Skin of body (tissue), 1 donor: ENCODE measurements at regions not wholly inside any gene's neighbourhood (a gene's known extent, or its start where the extent isn't known, plus 50 kb on each side); places are given as distances from the start of the nearest gene placed in this dataset.
"Not testable (repeated sequence)": the region's sequence is repeated elsewhere in the genome, so short reads cannot be mapped to it uniquely, and the experiment has no call there.

Experiments used
- DNase-seq: peaks from one replicate; lab custom pipeline; 2025; lab: John Stamatoyannopoulos, UW

- no peak for DNase-seq
Observed at GRCh38 chr4:28269426-28269825, 1408.8 kb downstream of the STIM2 start.

GRCh38 chr4:28277931-28278330 lies 1417.3 kb downstream of the STIM2 start:
- no peak for DNase-seq

- DNase-seq: no peak
Observed at GRCh38 chr4:28278676-28279075, 1418.0 kb downstream of the STIM2 start.

- no peak for DNase-seq
Observed at GRCh38 chr4:28279249-28279648, 1418.6 kb downstream of the STIM2 start.

- DNase-seq: not testable (repeated sequence)
Observed at GRCh38 chr4:28286266-28286665, 1425.6 kb downstream of the STIM2 start.

GRCh38 chr4:28287831-28288233 lies 1427.2 kb downstream of the STIM2 start:
- peak; percentile 43 for DNase-seq

GRCh38 chr4:28296239-28296638 lies 1435.6 kb downstream of the STIM2 start:
- DNase-seq: no peak

- DNase-seq: no peak
Observed at GRCh38 chr4:28310926-28311325, 1450.3 kb downstream of the STIM2 start.

GRCh38 chr4:28312497-28312896 lies 1451.9 kb downstream of the STIM2 start:
- not testable (repeated sequence) for DNase-seq

GRCh38 chr4:28313729-28314713 lies 1453.4 kb downstream of the STIM2 start:
- DNase-seq: no peak

- no peak for DNase-seq
Observed at GRCh38 chr4:28317221-28317620, 1456.6 kb downstream of the STIM2 start.

- no peak for DNase-seq
Observed at GRCh38 chr4:28334249-28334648, 1473.6 kb downstream of the STIM2 start.

- DNase-seq: no peak
Observed at GRCh38 chr4:28341784-28342183, 1481.1 kb downstream of the STIM2 start.

- DNase-seq: no peak
Observed at GRCh38 chr4:28350485-28350884, 1489.8 kb downstream of the STIM2 start.

GRCh38 chr4:28351102-28351501 lies 1490.5 kb downstream of the STIM2 start:
- no peak for DNase-seq

GRCh38 chr4:28351826-28352225 lies 1491.2 kb downstream of the STIM2 start:
- DNase-seq: no peak

GRCh38 chr4:28354880-28355656 lies 1494.4 kb downstream of the STIM2 start:
- DNase-seq: no peak

GRCh38 chr4:28357990-28358389 lies 1497.3 kb downstream of the STIM2 start:
- no peak for DNase-seq

GRCh38 chr4:28358606-28359005 lies 1498.0 kb downstream of the STIM2 start:
- DNase-seq: peak; percentile 45

GRCh38 chr4:28360681-28361080 lies 1500.0 kb downstream of the STIM2 start:
- no peak for DNase-seq

GRCh38 chr4:28362169-28362568 lies 1501.5 kb downstream of the STIM2 start:
- no peak for DNase-seq

- no peak for DNase-seq
Observed at GRCh38 chr4:28369499-28369898, 1508.9 kb downstream of the STIM2 start.
